B cell (primary cell): ENCODE measurements at regions not wholly inside any gene's neighbourhood (a gene's known extent, or its start where the extent isn't known, plus 50 kb on each side); places are given as distances from the start of the nearest gene placed in this dataset.

ENCODE experiments used
- ATAC-seq: fragments of 200-7000 bp; cut with Tn5 transposase; one replicate; pipeline ENCODE4 v1.10.0; 2021; ENCODE audit warnings: low read depth, mild to moderate bottlenecking, moderate number of reproducible peaks, moderate library complexity
- CTCF ChIA-PET: fragments of 350-600 bp; sonication (Branson Sonifier 250); formaldehyde crosslinking; loops from one replicate; lab custom pipeline; 2021; ENCODE audit warnings: antibody characterized with exemption, inconsistent platforms; lab: Charles Lee
- POLR2A ChIA-PET: fragments of 350-600 bp; sonication (Branson Sonifier 250); formaldehyde crosslinking; loops from one replicate; lab custom pipeline; 2021; ENCODE audit warnings: antibody characterized with exemption; lab: Charles Lee
- DNase-seq: peaks from one replicate; pipeline ENCODE4 v3.0.0; 2013
- H2AFZ ChIP-seq: 2 replicates; pipeline ENCODE4 v1.6.1; 2012; ENCODE audit warnings: mild to moderate bottlenecking, low read depth, low read length; ENCODE audit not compliant: insufficient read depth, poor library complexity, severe bottlenecking
- H3K27ac ChIP-seq, 2 donors: 1 replicate in 1 of 2; 2 replicates in 1 of 2; pipeline ENCODE4 v1.5.1; 2012 to 2013; ENCODE audit warnings: low read length in 2 of 2, mild to moderate bottlenecking in 2 of 2, moderate library complexity in 1 of 2
- H3K27me3 ChIP-seq, 4 experiments: fragments of 200-600 bp in 1 of 4; sonication (generic) in 1 of 4; replicated peaks in 1 of 4; 1 replicate in 2 of 4; 2 replicates in 2 of 4; pipeline versions ENCODE4 v1.6.1 to v1.7.0; 2013 to 2016; ENCODE audit warnings: low read length in 3 of 4, mild to moderate bottlenecking in 2 of 4, mixed read lengths in 1 of 4, moderate library complexity in 1 of 4; ENCODE audit not compliant: insufficient read depth in 4 of 4, control insufficient read depth in 3 of 4; ENCODE audit errors: control extremely low read depth in 1 of 4
- H3K36me3 ChIP-seq, 2 experiments: replicated peaks in 1 of 2; 1 replicate in 1 of 2; 2 replicates in 1 of 2; pipeline versions ENCODE4 v1.6.1 to v1.7.1; 2013; ENCODE audit warnings: low read length in 1 of 2; ENCODE audit not compliant: insufficient read depth in 2 of 2, control insufficient read depth in 1 of 2; ENCODE audit errors: control extremely low read depth in 1 of 2, extremely low read depth in 1 of 2
- H3K4me1 ChIP-seq, 2 donors: fragments of 200-600 bp in 1 of 2; sonication (generic) in 1 of 2; 1 replicate in 1 of 2; 2 replicates in 1 of 2; pipeline versions ENCODE4 v1.5.1 to v1.6.1; 2013 to 2017; ENCODE audit warnings: low read length in 2 of 2; ENCODE audit not compliant: control insufficient read depth in 2 of 2, insufficient read depth in 2 of 2
- H3K4me2 ChIP-seq: replicated peaks from 2 replicates; pipeline ENCODE3; 2012; ENCODE audit warnings: mild to moderate bottlenecking, low read depth, low read length; ENCODE audit not compliant: poor library complexity, severe bottlenecking
- H3K4me3 ChIP-seq, 5 experiments: fragments of 200-600 bp in 1 of 5; sonication (generic) in 1 of 5; 1 replicate in 3 of 5; 2 replicates in 2 of 5; pipeline versions ENCODE4 v1.5.1 to v1.7.0; 2011 to 2016; ENCODE audit warnings: low read length in 4 of 5, mild to moderate bottlenecking in 4 of 5, low read depth in 2 of 5, control low read depth in 1 of 5, moderate library complexity in 1 of 5; ENCODE audit not compliant: insufficient read depth in 1 of 5; ENCODE audit errors: control extremely low read depth in 1 of 5, extremely low read depth in 1 of 5
- H3K79me2 ChIP-seq: fragments of 200-600 bp; sonication (generic); one replicate; pipeline ENCODE4 v1.6.0; 2016; ENCODE audit warnings: low read length; ENCODE audit not compliant: control insufficient read depth, insufficient read depth
- H3K9ac ChIP-seq: fragments of 200-600 bp; sonication (generic); 2 replicates; pipeline ENCODE4 v1.6.1; 2017; ENCODE audit warnings: mild to moderate bottlenecking, low read length, moderate library complexity
- H3K9me3 ChIP-seq, 3 donors: one replicate each; pipeline versions ENCODE4 v1.6.1 to v1.7.1; 2013; ENCODE audit warnings: low read length in 2 of 3; ENCODE audit not compliant: control insufficient read depth in 2 of 3, insufficient read depth in 1 of 3; ENCODE audit errors: control extremely low read depth in 1 of 3
- H4K20me1 ChIP-seq: 2 replicates; pipeline ENCODE4 v1.6.0; 2012; ENCODE audit warnings: mild to moderate bottlenecking, low read length; ENCODE audit not compliant: insufficient read depth, control insufficient read depth, poor library complexity, severe bottlenecking
- H3K27ac Mint-ChIP-seq: one replicate; pipeline ENCODE4 v1.8.0; 2021; ENCODE audit warnings: mixed read lengths
- H3K27me3 Mint-ChIP-seq: one replicate; pipeline ENCODE4 v1.8.0; 2021; ENCODE audit warnings: mixed read lengths
- H3K4me1 Mint-ChIP-seq: one replicate; pipeline ENCODE4 v1.8.0; 2021; ENCODE audit warnings: mixed read lengths
- H3K4me3 Mint-ChIP-seq: one replicate; pipeline ENCODE4 v1.8.0; 2021; ENCODE audit warnings: mixed read lengths
- H3K9me3 Mint-ChIP-seq: one replicate; pipeline ENCODE4 v1.8.0; 2022; ENCODE audit warnings: mixed read lengths; ENCODE audit not compliant: insufficient read depth
- EZH2 ChIP-seq: IDR thresholded peaks from 2 replicates; pipeline ENCODE4 v1.6.1; 2012; ENCODE audit warnings: borderline replicate concordance, low read depth, mild to moderate bottlenecking, moderate library complexity, low read length; ENCODE audit not compliant: insufficient read depth, poor library complexity, severe bottlenecking
- WGBS: methylation state at CpG from one replicate; pipeline ENCODE4 v1.1.5; 2013; ENCODE audit warnings: missing lambda C conversion rate; ENCODE audit not compliant: insufficient coverage; 5-methylcytosine and 5-hydroxymethylcytosine counted together
- intact Hi-C: fragments of 100-400 bp; cut with micrococcal nuclease; formaldehyde crosslinking; loops from one replicate; pipeline ENCODE4 v1.10.0; 2022
- TF ChIP-seq, protein P1 (sequence below): fragments of 200-600 bp; IDR thresholded peaks from one replicate; pipeline ENCODE4 v1.8.0; 2022; ENCODE audit warnings: antibody characterized with exemption, mild to moderate bottlenecking

DNA sequence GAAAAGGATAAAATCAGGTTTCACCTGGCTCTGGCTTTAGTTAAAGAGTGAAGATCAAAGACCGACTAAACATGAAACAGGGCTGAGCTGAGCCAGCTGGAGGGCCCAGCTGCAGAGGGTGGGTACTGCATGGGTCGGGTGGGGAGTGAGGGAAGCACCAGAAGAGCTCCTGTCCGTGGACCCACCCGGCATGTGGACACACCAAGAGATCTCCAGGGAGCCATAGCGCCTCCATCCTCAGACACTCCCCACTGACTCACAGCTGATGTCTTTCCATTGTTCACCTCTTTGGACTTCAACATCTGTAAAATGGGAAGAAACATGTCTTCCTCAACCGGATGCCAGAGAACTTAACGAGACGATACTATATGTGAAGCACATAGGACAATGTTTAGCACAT is 178.3 kb upstream of the KLHL29 start:
- Histone ChIP-seq H3K4me1 (peaks cover 0 to 3% of the 10 kb centered on the region in 2 donors), H3K4me2 (no peak overlapping the region), H3K36me3 (no peaks in the 10 kb centered on the region), H2AFZ (no peak overlapping the region), H3K79me2 (no peaks in the 10 kb centered on the region), H3K9me3 (no peaks in the 10 kb centered on the region), H4K20me1 (no peaks in the 10 kb centered on the region), H3K4me3 (no peak overlapping the region), H3K9ac (no peak overlapping the region), H3K27me3 (no peaks in the 10 kb centered on the region), H3K27ac (no peak overlapping the region)
- H3K27me3 Mint-ChIP-seq: peaks cover 16% of the 10 kb centered on the region
- ChIA-PET POLR2A (no interaction called here), CTCF (no interaction called here)
- no peak overlapping the region for H3K4me3 Mint-ChIP-seq
- DNase-seq (no peak), ATAC-seq (no peak)
- WGBS: 87% methylated on average over 6 of the region's 8 CpGs
- H3K9me3 Mint-ChIP-seq: peaks cover 4% of the 10 kb centered on the region
- no peak overlapping the region for H3K27ac Mint-ChIP-seq
- TF ChIP-seq EZH2: no peak
- TF ChIP-seq, protein P1, sequence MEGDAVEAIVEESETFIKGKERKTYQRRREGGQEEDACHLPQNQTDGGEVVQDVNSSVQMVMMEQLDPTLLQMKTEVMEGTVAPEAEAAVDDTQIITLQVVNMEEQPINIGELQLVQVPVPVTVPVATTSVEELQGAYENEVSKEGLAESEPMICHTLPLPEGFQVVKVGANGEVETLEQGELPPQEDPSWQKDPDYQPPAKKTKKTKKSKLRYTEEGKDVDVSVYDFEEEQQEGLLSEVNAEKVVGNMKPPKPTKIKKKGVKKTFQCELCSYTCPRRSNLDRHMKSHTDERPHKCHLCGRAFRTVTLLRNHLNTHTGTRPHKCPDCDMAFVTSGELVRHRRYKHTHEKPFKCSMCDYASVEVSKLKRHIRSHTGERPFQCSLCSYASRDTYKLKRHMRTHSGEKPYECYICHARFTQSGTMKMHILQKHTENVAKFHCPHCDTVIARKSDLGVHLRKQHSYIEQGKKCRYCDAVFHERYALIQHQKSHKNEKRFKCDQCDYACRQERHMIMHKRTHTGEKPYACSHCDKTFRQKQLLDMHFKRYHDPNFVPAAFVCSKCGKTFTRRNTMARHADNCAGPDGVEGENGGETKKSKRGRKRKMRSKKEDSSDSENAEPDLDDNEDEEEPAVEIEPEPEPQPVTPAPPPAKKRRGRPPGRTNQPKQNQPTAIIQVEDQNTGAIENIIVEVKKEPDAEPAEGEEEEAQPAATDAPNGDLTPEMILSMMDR: no peak
- no peaks in the 10 kb centered on the region for H3K4me1 Mint-ChIP-seq
- intact Hi-C loops: no loop called here

DNA sequence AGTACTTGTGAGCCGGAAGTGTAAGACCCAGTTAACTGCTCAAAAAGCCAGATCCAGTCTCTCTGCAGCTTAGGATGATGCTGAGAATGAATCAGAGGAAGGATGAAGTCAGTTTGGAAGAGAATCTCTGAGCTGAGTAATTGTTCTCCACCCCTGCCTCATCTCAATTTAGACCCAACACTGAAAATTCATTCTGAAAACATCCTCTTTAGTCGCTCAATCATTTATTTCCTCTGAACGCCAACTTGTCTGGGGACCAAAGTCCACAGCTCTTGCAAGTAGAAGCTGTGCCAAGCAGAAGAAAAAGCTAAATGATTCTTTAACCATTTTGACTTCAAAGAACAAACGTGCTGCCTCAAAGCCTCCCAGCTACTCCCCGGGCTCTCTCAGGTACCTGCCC is 177.1 kb upstream of the KLHL29 start:
- H3K27ac ChIP-seq: no peak overlapping the region
- no peak overlapping the region for H3K4me2 ChIP-seq
- no peaks in the 10 kb centered on the region for H3K27me3 ChIP-seq
- DNase-seq: no peak
- peaks cover 0 to 3% of the 10 kb centered on the region in 2 donors for H3K4me1 ChIP-seq
- ChIA-PET POLR2A (no interaction called here), CTCF (no interaction called here)
- H3K9ac ChIP-seq: no peak overlapping the region
- intact Hi-C loops: no loop called here
- no peak overlapping the region for H2AFZ ChIP-seq
- H3K27me3 Mint-ChIP-seq: peaks cover 16% of the 10 kb centered on the region
- peaks cover 0 to 2% (median 0%) of the 10 kb centered on the region in 3 donors for H3K9me3 ChIP-seq
- TF ChIP-seq EZH2: no peak
- peaks cover 4% of the 10 kb centered on the region for H3K9me3 Mint-ChIP-seq
- 89% methylated on average over 4 of the region's 5 CpGs for WGBS
- no peak overlapping the region for H3K4me3 ChIP-seq
- H3K27ac Mint-ChIP-seq: no peak overlapping the region
- no peaks in the 10 kb centered on the region for H3K79me2 ChIP-seq
- H3K36me3 ChIP-seq: no peaks in the 10 kb centered on the region
- ATAC-seq: no peak
- no peaks in the 10 kb centered on the region for H4K20me1 ChIP-seq
- H3K4me3 Mint-ChIP-seq: no peak overlapping the region
- H3K4me1 Mint-ChIP-seq: no peaks in the 10 kb centered on the region
